H1 (cell line): ENCODE measurements at regions not wholly inside any gene's neighbourhood (a gene's known extent, or its start where the extent isn't known, plus 50 kb on each side); places are given as distances from the start of the nearest gene placed in this dataset.

Source experiments
- ATF3 ChIP-seq: IDR thresholded peaks from 2 replicates; pipeline ENCODE4 v1.6.1; 2011; ENCODE audit warnings: low read depth, mild to moderate bottlenecking, low read length; ENCODE audit not compliant: insufficient read depth
- BCL11A ChIP-seq, 2 experiments: IDR thresholded peaks; one replicate each; pipeline ENCODE4 v1.6.1; 2011; ENCODE audit warnings: low read depth in 2 of 2, low read length in 2 of 2, mild to moderate bottlenecking in 2 of 2
- BRCA1 ChIP-seq: IDR thresholded peaks from 2 replicates; pipeline ENCODE4 v1.6.1; 2012; ENCODE audit warnings: low read depth, low read length, improper control_type of control experiment
- GTF2F1 ChIP-seq: IDR thresholded peaks from 2 replicates; pipeline ENCODE4 v1.6.1; 2012; ENCODE audit warnings: low read depth, low read length, improper control_type of control experiment, borderline replicate concordance
- HDAC2 ChIP-seq, 2 experiments: fragments of 300-600 bp in 1 of 2; sonication (generic) in 1 of 2; IDR thresholded peaks; 2 replicates each; pipeline ENCODE4 v1.6.1; 2011 to 2012; ENCODE audit warnings: low read depth in 2 of 2, low read length in 2 of 2, mild to moderate bottlenecking in 2 of 2, moderate library complexity in 2 of 2, borderline replicate concordance in 1 of 2, inconsistent platforms in 1 of 2
- RXRA ChIP-seq: IDR thresholded peaks from 2 replicates; pipeline ENCODE4 v1.6.1; 2011; ENCODE audit warnings: low read depth, mild to moderate bottlenecking, low read length, moderate library complexity; ENCODE audit not compliant: insufficient read depth
- SP2 ChIP-seq: IDR thresholded peaks from 2 replicates; pipeline ENCODE4 v1.6.1; 2012; ENCODE audit warnings: mild to moderate bottlenecking, low read length, inconsistent platforms

- no peak for TF ChIP-seq HDAC2 (IDR thresholded peaks at IDR 0.05; ENCODE audit: borderline replicate concordance in 1 of 2, low read depth in 2 of 2, low read length in 2 of 2)
- no peak for TF ChIP-seq ATF3
- no peak for TF ChIP-seq GTF2F1
- TF ChIP-seq RXRA, result no peak
- no peak for TF ChIP-seq BCL11A (IDR thresholded peaks at IDR 0.05; ENCODE audit: low read depth in 2 of 2, low read length in 2 of 2)
- no peak for TF ChIP-seq BRCA1
- TF ChIP-seq SP2, result no peak
- TF ChIP-seq, all 59 proteins: peak for 3
These were observed 300.7 kb downstream of the CLIC5 start (continued) for GRCh38 chr6:45714741-45715507.
